Parathyroid adenoma (tissue), 2 donors: ENCODE measurements at regions not wholly inside any gene's neighbourhood (a gene's known extent, or its start where the extent isn't known, plus 50 kb on each side); places are given as distances from the start of the nearest gene placed in this dataset.

Experiments
- H2AFZ ChIP-seq: fragments of 300-600 bp; sonication (generic); one replicate; pipeline ENCODE4 v1.7.0; 2017; ENCODE audit warnings: antibody characterized with exemption, mild to moderate bottlenecking
- H3K27ac ChIP-seq: fragments of 300-600 bp; sonication (generic); one replicate; pipeline ENCODE4 v1.7.0; 2017
- H3K27me3 ChIP-seq: fragments of 300-600 bp; sonication (generic); one replicate; pipeline ENCODE4 v1.7.0; 2017; ENCODE audit warnings: low read length; ENCODE audit not compliant: control insufficient read depth, insufficient read depth
- H3K36me3 ChIP-seq: fragments of 300-600 bp; sonication (generic); one replicate; pipeline ENCODE4 v1.7.0; 2017; ENCODE audit warnings: low read length; ENCODE audit not compliant: control insufficient read depth, insufficient read depth
- H3K4me1 ChIP-seq: fragments of 300-600 bp; sonication (generic); one replicate; pipeline ENCODE4 v1.7.0; 2017; ENCODE audit warnings: control low read depth
- H3K4me2 ChIP-seq: fragments of 300-600 bp; sonication (generic); one replicate; pipeline ENCODE4 v1.7.0; 2017; ENCODE audit warnings: low read length
- H3K4me3 ChIP-seq: fragments of 300-600 bp; sonication (generic); one replicate; pipeline ENCODE4 v1.7.0; 2017; ENCODE audit warnings: low read depth, low read length
- H3K79me2 ChIP-seq: fragments of 300-600 bp; sonication (generic); one replicate; pipeline ENCODE4 v1.7.0; 2017; ENCODE audit warnings: control low read depth
- H3K9ac ChIP-seq: fragments of 300-600 bp; sonication (generic); one replicate; pipeline ENCODE4 v1.7.0; 2017; ENCODE audit warnings: mild to moderate bottlenecking
- H3K9me3 ChIP-seq: fragments of 300-600 bp; sonication (generic); one replicate; pipeline ENCODE4 v1.7.0; 2017; ENCODE audit warnings: low read length; ENCODE audit not compliant: control insufficient read depth
- CTCF ChIP-seq: fragments of 300-600 bp; sonication (generic); IDR thresholded peaks from one replicate; pipeline ENCODE4 v1.7.0; 2017; ENCODE audit warnings: antibody characterized with exemption, mild to moderate bottlenecking
- donor health status: primary hyperparathyroidism.

GRCh38 chr7:155995183-155995612 is 182.9 kb upstream of the SHH start:
- no peak for TF ChIP-seq CTCF
- H3K9ac ChIP-seq, result no peak overlapping the region
- H3K27me3 ChIP-seq, result no peaks in the 10 kb centered on the region
- no peaks in the 10 kb centered on the region for H3K36me3 ChIP-seq
- H3K9me3 ChIP-seq, result no peaks in the 10 kb centered on the region
- H3K4me2 ChIP-seq, result no peak overlapping the region
- H2AFZ ChIP-seq, result no peak overlapping the region
- no peak overlapping the region for H3K4me3 ChIP-seq
- no peak overlapping the region for H3K27ac ChIP-seq
- no peaks in the 10 kb centered on the region for H3K79me2 ChIP-seq
- H3K4me1 ChIP-seq, result no peaks in the 10 kb centered on the region

GRCh38 chr7:155994279-155994811 is 182.1 kb upstream of the SHH start:
- Histone ChIP-seq H3K9ac (no peak overlapping the region), H2AFZ (no peak overlapping the region), H3K4me3 (no peak overlapping the region), H3K4me1 (no peaks in the 10 kb centered on the region), H3K9me3 (no peaks in the 10 kb centered on the region), H3K79me2 (no peaks in the 10 kb centered on the region), H3K27me3 (no peaks in the 10 kb centered on the region), H3K4me2 (no peak overlapping the region), H3K36me3 (no peaks in the 10 kb centered on the region), H3K27ac (no peak overlapping the region)
- TF ChIP-seq CTCF, result no peak

- Histone ChIP-seq H3K36me3 (no peaks in the 10 kb centered on the region), H3K27ac (no peak overlapping the region), H3K9me3 (no peaks in the 10 kb centered on the region), H3K79me2 (no peaks in the 10 kb centered on the region), H3K4me3 (no peak overlapping the region), H3K4me2 (no peak overlapping the region), H3K27me3 (no peaks in the 10 kb centered on the region), H3K4me1 (no peaks in the 10 kb centered on the region), H3K9ac (no peak overlapping the region), H2AFZ (no peak overlapping the region)
- TF ChIP-seq CTCF, result no peak
Observed at GRCh38 chr7:155993420-155994278, 181.4 kb upstream of the SHH start.

- H3K4me3 ChIP-seq, result no peak overlapping the region
- no peaks in the 10 kb centered on the region for H3K9me3 ChIP-seq
- H2AFZ ChIP-seq, result no peak overlapping the region
Observed at GRCh38 chr7:155992974-155993373, 180.7 kb upstream of the SHH start.

More at GRCh38 chr7:155992974-155993373, 180.7 kb upstream of the SHH start:
- Histone ChIP-seq H3K4me1 (no peaks in the 10 kb centered on the region), H3K79me2 (no peaks in the 10 kb centered on the region), H3K36me3 (no peaks in the 10 kb centered on the region), H3K27ac (no peak overlapping the region), H3K9ac (no peak overlapping the region), H3K27me3 (no peaks in the 10 kb centered on the region), H3K4me2 (no peak overlapping the region)
- TF ChIP-seq CTCF, result no peak
